ENCODE measurements at regions not wholly inside any gene's neighbourhood (a gene's known extent, or its start where the extent isn't known, plus 50 kb on each side); places are given as distances from the start of the nearest gene placed in this dataset.

- 58% methylated on average over 7 of the region's 7 CpGs for WGBS (ENCODE audit: insufficient coverage)
- Mint-ChIP-seq H3K27me3 (ENCODE audit: low read depth in 2 of 2) (no peaks in the 10 kb centered on the region), H3K4me3 (no peak overlapping the region), H3K27ac (no peak overlapping the region), H3K9me3 (no peaks in the 10 kb centered on the region), H3K4me1 (no peaks in the 10 kb centered on the region), H3K36me3 (no peaks in the 10 kb centered on the region)
- intact Hi-C loops (cut with micrococcal nuclease): no loop called here
- Histone ChIP-seq H3K27me3 (ENCODE audit: control insufficient read depth, insufficient read depth, low read length) (no peaks in the 10 kb centered on the region), H3K36me3 (ENCODE audit: control insufficient read depth, insufficient read depth, low read length) (no peaks in the 10 kb centered on the region), H3K4me1 (ENCODE audit: control insufficient read depth, insufficient read depth, low read length) (peaks cover 6% of the 10 kb centered on the region), H3K4me3 (ENCODE audit: low read length) (no peak overlapping the region), H3K27ac (ENCODE audit: low read length) (no peak overlapping the region), H3K9me3 (ENCODE audit: control insufficient read depth, insufficient read depth, low read length) (no peaks in the 10 kb centered on the region)
- no peak for TF ChIP-seq CTCF (IDR thresholded peaks at IDR 0.05)
- DNase-seq: no peak
- no peak for ATAC-seq
Observed at GRCh38 chr2:2703172-2703571, 372.1 kb upstream of the MYT1L start.

- Mint-ChIP-seq H3K9me3 (no peaks in the 10 kb centered on the region), H3K27me3 (ENCODE audit: low read depth in 2 of 2) (no peaks in the 10 kb centered on the region), H3K27ac (no peak overlapping the region), H3K36me3 (no peaks in the 10 kb centered on the region), H3K4me1 (no peaks in the 10 kb centered on the region), H3K4me3 (no peak overlapping the region)
- Histone ChIP-seq H3K27ac (ENCODE audit: low read length) (no peak overlapping the region), H3K27me3 (ENCODE audit: control insufficient read depth, insufficient read depth, low read length) (no peaks in the 10 kb centered on the region), H3K4me1 (ENCODE audit: control insufficient read depth, insufficient read depth, low read length) (peaks cover 6% of the 10 kb centered on the region), H3K4me3 (ENCODE audit: low read length) (no peak overlapping the region), H3K9me3 (ENCODE audit: control insufficient read depth, insufficient read depth, low read length) (no peaks in the 10 kb centered on the region), H3K36me3 (ENCODE audit: control insufficient read depth, insufficient read depth, low read length) (no peaks in the 10 kb centered on the region)
- ATAC-seq (no peak), DNase-seq (no peak)
- 84% methylated on average over 9 of the region's 9 CpGs for WGBS (ENCODE audit: insufficient coverage)
- no peak for TF ChIP-seq CTCF (IDR thresholded peaks at IDR 0.05)
- intact Hi-C loops (cut with micrococcal nuclease): no loop called here
Observed at GRCh38 chr2:2702385-2702784, 371.3 kb upstream of the MYT1L start.

GRCh38 chr2:2701813-2702212 lies 370.7 kb upstream of the MYT1L start:
- Histone ChIP-seq H3K36me3 (ENCODE audit: control insufficient read depth, insufficient read depth, low read length) (no peaks in the 10 kb centered on the region), H3K9me3 (ENCODE audit: control insufficient read depth, insufficient read depth, low read length) (no peaks in the 10 kb centered on the region), H3K27ac (ENCODE audit: low read length) (no peak overlapping the region), H3K4me1 (ENCODE audit: control insufficient read depth, insufficient read depth, low read length) (peaks cover 6% of the 10 kb centered on the region), H3K4me3 (ENCODE audit: low read length) (no peak overlapping the region), H3K27me3 (ENCODE audit: control insufficient read depth, insufficient read depth, low read length) (no peaks in the 10 kb centered on the region)
- DNase-seq (no peak), ATAC-seq (no peak)
- no peaks in the 10 kb centered on the region for H3K36me3 Mint-ChIP-seq
- H3K4me1 Mint-ChIP-seq: no peaks in the 10 kb centered on the region
- H3K9me3 Mint-ChIP-seq: no peaks in the 10 kb centered on the region
- H3K27ac Mint-ChIP-seq: no peak overlapping the region
- WGBS (ENCODE audit: insufficient coverage): 75% methylated on average over 8 of the region's 8 CpGs
- no peaks in the 10 kb centered on the region for H3K27me3 Mint-ChIP-seq (ENCODE audit: low read depth in 2 of 2)
- TF ChIP-seq CTCF (IDR thresholded peaks at IDR 0.05): no peak
- intact Hi-C loops (cut with micrococcal nuclease): no loop called here
- H3K4me3 Mint-ChIP-seq: no peak overlapping the region

GRCh38 chr2:2701176-2701781 lies 370.2 kb upstream of the MYT1L start:
- Histone ChIP-seq H3K4me3 (ENCODE audit: low read length) (no peak overlapping the region), H3K27me3 (ENCODE audit: control insufficient read depth, insufficient read depth, low read length) (no peaks in the 10 kb centered on the region), H3K4me1 (ENCODE audit: control insufficient read depth, insufficient read depth, low read length) (peaks cover 2% of the 10 kb centered on the region), H3K36me3 (ENCODE audit: control insufficient read depth, insufficient read depth, low read length) (no peaks in the 10 kb centered on the region), H3K27ac (ENCODE audit: low read length) (no peak overlapping the region), H3K9me3 (ENCODE audit: control insufficient read depth, insufficient read depth, low read length) (no peaks in the 10 kb centered on the region)
- H3K27ac Mint-ChIP-seq: no peak overlapping the region
- H3K36me3 Mint-ChIP-seq: no peaks in the 10 kb centered on the region
- H3K9me3 Mint-ChIP-seq: no peaks in the 10 kb centered on the region
- intact Hi-C loops (cut with micrococcal nuclease): no loop called here
- 89% methylated on average over 22 of the region's 22 CpGs for WGBS (ENCODE audit: insufficient coverage)
- no peak for ATAC-seq
- no peak overlapping the region for H3K4me3 Mint-ChIP-seq
- DNase-seq: no peak
- no peak for TF ChIP-seq CTCF (IDR thresholded peaks at IDR 0.05)
- H3K27me3 Mint-ChIP-seq (ENCODE audit: low read depth in 2 of 2): no peaks in the 10 kb centered on the region
- H3K4me1 Mint-ChIP-seq: no peaks in the 10 kb centered on the region
